ENCODE measurements at regions not wholly inside any gene's neighbourhood (a gene's known extent, or its start where the extent isn't known, plus 50 kb on each side); places are given as distances from the start of the nearest gene placed in this dataset.

- TF ChIP-seq EP300 (IDR thresholded peaks at IDR 0.05; ENCODE audit: borderline replicate concordance in 1 of 2, control insufficient read depth in 1 of 2, low read depth in 2 of 2, low read length in 2 of 2) (no peak), CBX5 (IDR thresholded peaks at IDR 0.05; ENCODE audit: low read depth) (no peak), SMAD5 (IDR thresholded peaks at IDR 0.05; ENCODE audit: low read depth) (no peak), TCF12 (IDR thresholded peaks at IDR 0.05; ENCODE audit: low read depth, low read length) (no peak), RAD21 (IDR thresholded peaks at IDR 0.05; ENCODE audit: insufficient read depth, low read depth, low read length) (no peak), ZBTB4 (CRISPR knock-in tag; IDR thresholded peaks at IDR 0.05) (no peak), CHD1 (IDR thresholded peaks at IDR 0.05; ENCODE audit: low read depth, low read length) (no peak), CEBPB (IDR thresholded peaks at IDR 0.05; ENCODE audit: borderline replicate concordance in 1 of 2, low read depth in 2 of 2, low read length in 2 of 2) (no peak), MXI1 (IDR thresholded peaks at IDR 0.05; ENCODE audit: low read depth, low read length) (no peak), CTCF (IDR thresholded peaks at IDR 0.05 in 2 of 3, conservative IDR thresholded peaks at IDR 0.05 in 1 of 3; ENCODE audit: control insufficient read depth in 2 of 3, extremely low read depth in 1 of 3, insufficient read depth in 1 of 3, low read depth in 3 of 3, low read length in 3 of 3) (no peak)
Observed at GRCh38 chr10:21171936-21172541, 274.9 kb upstream of the NEBL start.
